Prostate gland (tissue), 2 donors: ENCODE measurements at regions not wholly inside any gene's neighbourhood (a gene's known extent, or its start where the extent isn't known, plus 50 kb on each side); places are given as distances from the start of the nearest gene placed in this dataset.

Experiments used
- CTCF ChIP-seq, 4 experiments: fragments of 200-600 bp in 2 of 4; fragments of 450-650 bp in 2 of 4; sonication (generic) in 2 of 4; IDR thresholded peaks; 1 replicate in 3 of 4; 2 replicates in 1 of 4; pipeline ENCODE4 v1.5.1; 2016 to 2019; ENCODE audit warnings: antibody characterized with exemption in 4 of 4, mild to moderate bottlenecking in 2 of 4, moderate library complexity in 2 of 4
- POLR2A ChIP-seq: fragments of 450-650 bp; IDR thresholded peaks from one replicate; pipeline ENCODE4 v1.6.1; 2016; ENCODE audit warnings: antibody characterized with exemption, mild to moderate bottlenecking
- POLR2AphosphoS5 ChIP-seq: sonication (generic); formaldehyde crosslinking; IDR thresholded peaks from one replicate; pipeline ENCODE4 v1.6.1; 2017; ENCODE audit warnings: antibody characterized with exemption

DNA sequence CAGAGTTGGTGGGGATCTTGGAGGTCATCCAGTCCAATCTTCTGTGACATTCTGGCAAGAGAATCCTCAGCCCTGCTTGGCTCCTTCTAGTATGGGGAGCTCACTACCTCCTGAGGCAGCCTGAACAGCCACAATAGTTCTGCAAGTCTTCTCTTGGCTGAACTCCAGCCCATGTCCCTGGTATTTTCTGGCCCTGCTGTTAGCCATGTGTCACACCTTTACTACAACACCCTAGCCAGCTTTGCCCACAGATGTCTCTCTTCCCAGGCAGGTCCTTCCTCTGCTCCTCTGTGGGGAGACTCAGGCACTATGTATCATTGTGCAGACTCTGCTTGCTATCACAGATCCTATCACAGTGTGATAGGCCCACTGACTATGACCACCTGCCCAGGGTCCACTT lies 297.7 kb downstream of the CTTN start:
- TF ChIP-seq CTCF (IDR thresholded peaks at IDR 0.05) (no peak), POLR2AphosphoS5 (no peak), POLR2A (no peak)
